Prostate gland (tissue), 2 donors: ENCODE measurements at regions not wholly inside any gene's neighbourhood (a gene's known extent, or its start where the extent isn't known, plus 50 kb on each side); places are given as distances from the start of the nearest gene placed in this dataset.

Experiments
- CTCF ChIP-seq, 4 experiments: fragments of 200-600 bp in 2 of 4; fragments of 450-650 bp in 2 of 4; sonication (generic) in 2 of 4; IDR thresholded peaks; 1 replicate in 3 of 4; 2 replicates in 1 of 4; pipeline ENCODE4 v1.5.1; 2016 to 2019; ENCODE audit warnings: antibody characterized with exemption in 4 of 4, mild to moderate bottlenecking in 2 of 4, moderate library complexity in 2 of 4
- POLR2AphosphoS5 ChIP-seq: sonication (generic); formaldehyde crosslinking; IDR thresholded peaks from one replicate; pipeline ENCODE4 v1.6.1; 2017; ENCODE audit warnings: antibody characterized with exemption

- TF ChIP-seq CTCF (IDR thresholded peaks at IDR 0.05), result no peak
- no peak for TF ChIP-seq POLR2AphosphoS5
These were observed 848.8 kb upstream of the AADAT start for GRCh38 chr4:170938588-170938987.
